ENCODE measurements at regions not wholly inside any gene's neighbourhood (a gene's known extent, or its start where the extent isn't known, plus 50 kb on each side); places are given as distances from the start of the nearest gene placed in this dataset.

GRCh38 chr10:109464949-109465348 lies 458.4 kb downstream of the XPNPEP1 start:
- no peaks in the 10 kb centered on the region for H3K36me3 Mint-ChIP-seq
- no peaks in the 10 kb centered on the region for H3K9me3 Mint-ChIP-seq
- no peaks in the 10 kb centered on the region for H3K27me3 Mint-ChIP-seq
- H3K27ac Mint-ChIP-seq: no peak overlapping the region
- no peak overlapping the region for H3K4me3 Mint-ChIP-seq
- no peak for DNase-seq
- H3K4me1 Mint-ChIP-seq: no peaks in the 10 kb centered on the region
- CTCF ChIA-PET: no interaction called here

DNA sequence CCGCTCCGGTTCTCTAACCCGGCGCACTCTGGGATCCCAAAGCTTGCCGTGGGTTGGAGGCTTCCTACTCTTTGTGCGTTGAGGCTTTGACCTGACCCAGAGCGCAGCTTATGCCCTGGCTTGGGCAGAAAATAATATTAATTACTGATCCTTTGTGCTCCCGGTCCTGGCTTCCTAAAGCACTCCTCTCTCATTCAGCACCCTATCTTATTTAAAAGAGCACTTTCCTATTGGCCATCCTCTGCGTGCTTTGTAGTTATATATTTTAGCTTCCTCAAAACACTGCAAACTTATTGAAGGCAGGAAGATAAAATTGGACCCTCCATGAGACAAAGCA lies 466.0 kb downstream of the XPNPEP1 start:
- Mint-ChIP-seq H3K27me3 (peaks cover 20% of the 10 kb centered on the region), H3K4me1 (no peaks in the 10 kb centered on the region), H3K4me3 (no peak overlapping the region), H3K27ac (no peak overlapping the region), H3K36me3 (no peaks in the 10 kb centered on the region), H3K9me3 (no peaks in the 10 kb centered on the region)
- no peak for DNase-seq
- CTCF ChIA-PET: no interaction called here

DNA sequence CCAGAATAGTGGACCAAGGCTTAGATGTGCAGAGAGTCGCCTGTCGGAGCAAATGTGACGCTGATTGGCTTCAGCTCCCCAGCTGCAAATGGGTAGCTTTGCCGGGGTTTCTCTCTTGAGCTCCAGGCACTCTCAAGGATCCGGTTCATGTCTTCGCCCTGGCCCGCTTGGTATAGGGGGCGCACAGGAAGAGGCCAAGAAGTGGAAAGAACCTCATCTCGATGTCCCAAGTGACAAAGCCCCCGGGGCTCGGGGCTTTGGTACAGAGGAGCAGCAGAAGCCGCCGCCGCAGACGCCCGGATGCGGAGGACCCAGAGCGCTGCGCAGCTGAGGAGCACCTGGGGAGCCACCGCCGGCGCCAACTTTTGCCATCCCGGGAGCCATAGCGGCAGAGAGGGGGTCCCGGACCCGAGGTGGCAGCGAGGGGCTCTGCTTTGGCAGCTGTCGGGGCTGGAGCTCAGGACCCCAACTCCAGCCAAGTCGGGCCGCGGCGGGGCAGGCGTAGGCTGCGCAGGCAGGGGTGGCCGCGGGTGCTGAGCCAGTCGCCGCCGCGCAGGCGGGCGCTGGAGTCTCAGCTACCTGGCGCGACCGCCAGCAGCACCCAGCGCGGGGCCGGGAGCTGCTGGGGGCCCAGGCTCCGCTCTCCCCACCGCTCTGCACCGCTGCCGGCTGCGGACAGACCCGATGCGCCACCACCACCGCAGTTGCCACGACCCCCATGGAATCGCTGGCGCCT lies 466.6 kb downstream of the XPNPEP1 start:
- Mint-ChIP-seq H3K4me3 (no peak overlapping the region), H3K4me1 (no peaks in the 10 kb centered on the region), H3K27ac (no peak overlapping the region), H3K27me3 (peaks cover 20% of the 10 kb centered on the region), H3K36me3 (no peaks in the 10 kb centered on the region), H3K9me3 (no peaks in the 10 kb centered on the region)
- no peak for DNase-seq
- CTCF ChIA-PET: no interaction called here

GRCh38 chr10:109454691-109455090 lies 468.6 kb downstream of the XPNPEP1 start:
- no peaks in the 10 kb centered on the region for H3K9me3 Mint-ChIP-seq
- CTCF ChIA-PET: no interaction called here
- no peak overlapping the region for H3K4me3 Mint-ChIP-seq
- peaks cover 20% of the 10 kb centered on the region for H3K27me3 Mint-ChIP-seq
- no peak for DNase-seq
- no peak overlapping the region for H3K27ac Mint-ChIP-seq
- H3K4me1 Mint-ChIP-seq: no peaks in the 10 kb centered on the region
- H3K36me3 Mint-ChIP-seq: no peaks in the 10 kb centered on the region

GRCh38 chr10:109451879-109452278 lies 471.4 kb downstream of the XPNPEP1 start:
- DNase-seq: no peak
- H3K4me3 Mint-ChIP-seq: no peak overlapping the region
- H3K27ac Mint-ChIP-seq: no peak overlapping the region
- peaks cover 14% of the 10 kb centered on the region for H3K27me3 Mint-ChIP-seq
- H3K9me3 Mint-ChIP-seq: peaks cover 2% of the 10 kb centered on the region
- no peaks in the 10 kb centered on the region for H3K36me3 Mint-ChIP-seq
- CTCF ChIA-PET: no interaction called here
- H3K4me1 Mint-ChIP-seq: no peaks in the 10 kb centered on the region

GRCh38 chr10:109450702-109451101 lies 472.6 kb downstream of the XPNPEP1 start:
- CTCF ChIA-PET: no interaction called here
- Mint-ChIP-seq H3K9me3 (peaks cover 2% of the 10 kb centered on the region), H3K4me3 (no peak overlapping the region), H3K27me3 (peaks cover 2% of the 10 kb centered on the region), H3K4me1 (no peaks in the 10 kb centered on the region), H3K36me3 (no peaks in the 10 kb centered on the region), H3K27ac (no peak overlapping the region)
- no peak for DNase-seq

GRCh38 chr10:109433434-109433833 lies 489.9 kb downstream of the XPNPEP1 start:
- CTCF ChIA-PET: no interaction called here

DNA sequence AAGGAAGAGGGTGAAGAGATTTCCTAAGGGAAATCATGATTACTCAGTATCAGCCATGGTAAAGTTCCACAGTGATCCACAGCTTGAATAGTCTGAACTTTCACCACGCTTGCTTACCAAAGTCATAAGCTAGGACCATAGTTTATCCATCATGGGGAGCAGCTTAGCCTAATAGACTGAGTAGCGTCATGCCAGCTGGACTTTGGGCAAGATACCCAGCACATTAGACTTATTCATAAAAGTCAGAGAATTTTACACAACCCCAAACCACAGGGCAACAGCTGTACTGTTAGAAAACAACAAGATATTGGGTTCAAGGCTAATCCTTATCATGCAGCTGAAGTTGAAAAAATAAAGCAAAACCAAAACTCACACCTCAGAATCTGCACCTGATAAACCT lies 491.0 kb downstream of the XPNPEP1 start:
- Mint-ChIP-seq H3K27ac (no peak overlapping the region), H3K4me3 (no peak overlapping the region), H3K9me3 (no peaks in the 10 kb centered on the region), H3K4me1 (no peaks in the 10 kb centered on the region), H3K36me3 (no peaks in the 10 kb centered on the region), H3K27me3 (no peaks in the 10 kb centered on the region)
- DNase-seq: no peak
- CTCF ChIA-PET: interaction anchor here (0.7 kb wide), 1 partner anchor 14 kb away, joined by 3 read pairs; no protein-coding TSS in a partner anchor

More at GRCh38 chr10:109433434-109433833, 489.9 kb downstream of the XPNPEP1 start:
- Mint-ChIP-seq H3K9me3 (no peaks in the 10 kb centered on the region), H3K4me3 (no peak overlapping the region), H3K4me1 (no peaks in the 10 kb centered on the region), H3K36me3 (no peaks in the 10 kb centered on the region), H3K27me3 (no peaks in the 10 kb centered on the region), H3K27ac (no peak overlapping the region)
- DNase-seq: no peak

GRCh38 chr10:109430799-109431198 lies 492.5 kb downstream of the XPNPEP1 start:
- Mint-ChIP-seq H3K9me3 (no peaks in the 10 kb centered on the region), H3K36me3 (no peaks in the 10 kb centered on the region), H3K27me3 (no peaks in the 10 kb centered on the region), H3K4me3 (no peak overlapping the region), H3K4me1 (no peaks in the 10 kb centered on the region), H3K27ac (no peak overlapping the region)
- no peak for DNase-seq
- CTCF ChIA-PET: no interaction called here

GRCh38 chr10:109430043-109430760 lies 493.1 kb downstream of the XPNPEP1 start:
- H3K4me3 Mint-ChIP-seq: no peak overlapping the region

DNA sequence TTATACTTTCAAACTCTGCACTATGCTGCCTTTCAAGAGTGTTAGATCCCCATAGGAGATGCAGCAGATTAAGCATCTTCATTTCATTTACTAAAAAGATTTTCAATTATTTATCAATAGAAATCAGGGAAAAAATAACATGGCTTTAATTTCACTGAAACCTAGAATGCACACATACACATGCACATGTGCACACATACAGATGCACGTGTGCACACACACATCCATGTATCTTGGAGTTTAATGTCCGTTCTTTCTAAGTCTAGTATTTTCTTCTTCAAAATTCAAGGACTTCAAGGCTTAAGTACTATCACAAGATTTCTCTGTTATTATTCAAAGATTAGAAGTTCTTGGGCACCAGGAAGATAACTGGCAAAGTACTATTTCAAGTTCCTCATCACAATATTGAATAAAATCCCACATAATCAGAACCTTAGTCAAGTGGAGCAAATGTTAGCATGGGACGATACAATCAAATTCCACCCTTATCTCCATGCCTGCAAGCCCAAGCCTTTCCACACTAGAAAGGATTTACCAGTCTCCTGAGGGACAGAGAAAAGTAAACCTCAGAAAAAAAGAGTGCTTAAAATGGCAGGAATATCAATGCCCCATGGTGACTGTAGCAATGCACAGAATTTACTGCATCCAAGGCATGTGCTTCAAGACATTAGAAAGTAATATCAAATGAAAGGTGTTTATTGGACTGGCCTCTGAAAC lies 494.4 kb downstream of the XPNPEP1 start:
- no peaks in the 10 kb centered on the region for H3K9me3 Mint-ChIP-seq
- H3K27me3 Mint-ChIP-seq: no peaks in the 10 kb centered on the region
- CTCF ChIA-PET: no interaction called here
- no peaks in the 10 kb centered on the region for H3K36me3 Mint-ChIP-seq
- H3K27ac Mint-ChIP-seq: no peak overlapping the region
- H3K4me3 Mint-ChIP-seq: no peak overlapping the region
- DNase-seq: no peak
- no peaks in the 10 kb centered on the region for H3K4me1 Mint-ChIP-seq

More at GRCh38 chr10:109430043-109430760, 493.1 kb downstream of the XPNPEP1 start:
- H3K36me3 Mint-ChIP-seq: no peaks in the 10 kb centered on the region
- H3K4me1 Mint-ChIP-seq: no peaks in the 10 kb centered on the region
- no peak for DNase-seq
- no peaks in the 10 kb centered on the region for H3K27me3 Mint-ChIP-seq
- no peak overlapping the region for H3K27ac Mint-ChIP-seq
- H3K9me3 Mint-ChIP-seq: no peaks in the 10 kb centered on the region
- CTCF ChIA-PET: no interaction called here

- Mint-ChIP-seq H3K36me3 (no peaks in the 10 kb centered on the region), H3K27ac (no peak overlapping the region), H3K4me3 (no peak overlapping the region), H3K27me3 (no peaks in the 10 kb centered on the region), H3K4me1 (no peaks in the 10 kb centered on the region), H3K9me3 (no peaks in the 10 kb centered on the region)
- DNase-seq: no peak
- CTCF ChIA-PET: no interaction called here
Measured at GRCh38 chr10:109427411-109427810, 495.9 kb downstream of the XPNPEP1 start.

DNA sequence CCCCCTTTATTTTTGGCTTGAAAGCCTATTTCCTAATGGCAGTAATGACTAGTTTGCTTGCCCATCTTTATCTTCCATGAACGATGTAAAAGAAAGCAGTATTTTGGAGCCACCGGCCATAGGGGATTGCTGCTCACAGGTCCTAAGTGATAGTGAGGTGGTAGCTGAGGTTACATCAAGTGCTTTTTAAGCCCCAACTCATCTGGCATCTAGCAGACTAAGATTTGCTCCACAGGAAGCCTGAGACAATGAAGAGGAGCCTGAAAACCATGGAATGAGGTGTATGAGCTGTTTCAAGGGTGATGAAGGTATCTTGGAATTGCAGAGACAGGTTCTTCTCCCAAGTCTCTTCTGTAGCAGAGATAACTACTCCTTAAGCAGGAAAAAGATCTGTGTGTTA lies 496.3 kb downstream of the XPNPEP1 start:
- Mint-ChIP-seq H3K27ac (no peak overlapping the region), H3K9me3 (no peaks in the 10 kb centered on the region)

GRCh38 chr10:109418795-109419194 lies 504.5 kb downstream of the XPNPEP1 start:
- H3K4me1 Mint-ChIP-seq: no peaks in the 10 kb centered on the region
- H3K4me3 Mint-ChIP-seq: no peak overlapping the region
- no peaks in the 10 kb centered on the region for H3K36me3 Mint-ChIP-seq
- CTCF ChIA-PET: interaction anchor here (0.6 kb wide), 1 partner anchor 14 kb away, joined by 3 read pairs; no protein-coding TSS in a partner anchor
- H3K27me3 Mint-ChIP-seq: no peaks in the 10 kb centered on the region
- H3K9me3 Mint-ChIP-seq: no peaks in the 10 kb centered on the region
- no peak overlapping the region for H3K27ac Mint-ChIP-seq
- no peak for DNase-seq

More for the DNA sequence above, 496.3 kb downstream of the XPNPEP1 start:
- Mint-ChIP-seq H3K36me3 (no peaks in the 10 kb centered on the region), H3K4me3 (no peak overlapping the region), H3K27me3 (no peaks in the 10 kb centered on the region), H3K4me1 (no peaks in the 10 kb centered on the region)
- no peak for DNase-seq
- CTCF ChIA-PET: no interaction called here

DNA sequence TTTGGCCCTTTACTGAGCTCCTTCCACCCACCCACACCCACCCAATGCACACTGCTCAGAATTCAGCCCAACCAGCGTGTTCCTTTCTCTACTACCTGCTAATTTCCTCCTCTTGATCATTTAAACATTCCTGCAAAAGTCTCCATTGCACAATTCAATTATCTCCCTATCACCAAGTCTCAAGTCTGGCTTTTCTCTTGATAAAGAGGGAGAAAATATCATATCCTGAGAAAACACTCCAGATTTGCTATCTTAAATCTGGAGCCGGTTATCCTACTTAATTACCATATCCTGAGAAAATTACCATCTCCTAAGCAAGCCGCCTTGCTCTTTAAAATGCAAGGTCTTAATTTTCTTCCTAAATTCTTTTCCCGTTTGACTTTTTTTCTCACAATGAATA lies 505.5 kb downstream of the XPNPEP1 start:
- CTCF ChIA-PET: no interaction called here
- H3K4me3 Mint-ChIP-seq: no peak overlapping the region
- H3K4me1 Mint-ChIP-seq: no peaks in the 10 kb centered on the region
- no peak overlapping the region for H3K27ac Mint-ChIP-seq
- no peaks in the 10 kb centered on the region for H3K27me3 Mint-ChIP-seq
- no peak for DNase-seq
- H3K36me3 Mint-ChIP-seq: no peaks in the 10 kb centered on the region
- no peaks in the 10 kb centered on the region for H3K9me3 Mint-ChIP-seq
